Calu3 (cell line): ENCODE measurements at regions not wholly inside any gene's neighbourhood (a gene's known extent, or its start where the extent isn't known, plus 50 kb on each side); places are given as distances from the start of the nearest gene placed in this dataset.

Experiments
- BruUV-seq: library from RNA; stranded (reverse); fragments of 400-500 nt; replicated peaks from 2 replicates; lab custom pipeline; 2021; lab: Mats Ljungman, UMichigan
- CTCF ChIA-PET: fragments of 300-600 bp; sonication (Branson Sonifier 250); formaldehyde crosslinking; loops from one replicate; lab custom pipeline; 2022; ENCODE audit warnings: antibody characterized with exemption; lab: Charles Lee
- DNase-seq: peaks from one replicate; pipeline ENCODE4 v3.0.0; 2022
- H3K27ac Mint-ChIP-seq: one replicate; pipeline ENCODE4 v1.8.0; 2022; ENCODE audit warnings: mixed read lengths; ENCODE audit not compliant: unreplicated experiment
- H3K27me3 Mint-ChIP-seq: one replicate; pipeline ENCODE4 v1.8.0; 2022; ENCODE audit warnings: mixed read lengths; ENCODE audit not compliant: unreplicated experiment
- H3K36me3 Mint-ChIP-seq: one replicate; pipeline ENCODE4 v1.8.0; 2022; ENCODE audit warnings: mild to moderate bottlenecking, moderate library complexity, mixed read lengths; ENCODE audit not compliant: insufficient read depth, unreplicated experiment
- H3K4me1 Mint-ChIP-seq: one replicate; pipeline ENCODE4 v1.8.0; 2022; ENCODE audit warnings: mild to moderate bottlenecking, low read depth, mixed read lengths; ENCODE audit not compliant: unreplicated experiment
- H3K4me3 Mint-ChIP-seq: one replicate; pipeline ENCODE4 v1.8.0; 2022; ENCODE audit warnings: mild to moderate bottlenecking, low read depth, moderate library complexity, mixed read lengths; ENCODE audit not compliant: unreplicated experiment
- H3K9me3 Mint-ChIP-seq: one replicate; pipeline ENCODE4 v1.8.0; 2022; ENCODE audit warnings: low read depth, mixed read lengths; ENCODE audit not compliant: unreplicated experiment
- CTCF ChIP-seq: fragments of 200-600 bp; IDR thresholded peaks from one replicate; pipeline ENCODE4 v1.8.0; 2022; ENCODE audit warnings: antibody characterized with exemption; ENCODE audit not compliant: unreplicated experiment
- intact Hi-C: fragments of 100-400 bp; cut with micrococcal nuclease; formaldehyde crosslinking; loops from one replicate; pipeline ENCODE4 v1.10.0; 2022; ENCODE audit not compliant: unreplicated experiment

GRCh38 chr14:54169254-54169924 lies 212.8 kb upstream of the BMP4 start:
- TF ChIP-seq CTCF: no peak
- CTCF ChIA-PET: interaction anchor here (1.6 kb wide), 1 partner anchor 160 kb away, joined by 4 read pairs; no protein-coding TSS in a partner anchor
- intact Hi-C loops: loop anchor here (2.0 kb wide), 1 partner anchor 213 kb away; the partner anchor contains the start of gene BMP4

GRCh38 chr14:54170301-54170700 lies 213.7 kb upstream of the BMP4 start:
- Mint-ChIP-seq H3K4me1 (peaks cover 35% of the 10 kb centered on the region), H3K36me3 (no peaks in the 10 kb centered on the region), H3K27me3 (no peaks in the 10 kb centered on the region), H3K4me3 (no peak overlapping the region), H3K9me3 (no peaks in the 10 kb centered on the region), H3K27ac (peak overlapping the region; percentile 31)
- CTCF ChIA-PET: interaction anchor here (1.6 kb wide), 1 partner anchor 159 kb away, joined by 4 read pairs; no protein-coding TSS in a partner anchor
- no peak for DNase-seq
- TF ChIP-seq CTCF: no peak
- intact Hi-C loops: loop anchor here (10.0 kb wide), 1 partner anchor 326 kb away; no protein-coding TSS in a partner anchor
- BruUV-seq: no TSS peak

More at GRCh38 chr14:54169254-54169924, 212.8 kb upstream of the BMP4 start:
- Mint-ChIP-seq H3K4me3 (no peak overlapping the region), H3K4me1 (peaks cover 32% of the 10 kb centered on the region), H3K36me3 (no peaks in the 10 kb centered on the region), H3K27me3 (no peaks in the 10 kb centered on the region), H3K9me3 (no peaks in the 10 kb centered on the region), H3K27ac (peak overlapping the region; percentile 31)
- no TSS peak for BruUV-seq
- peak; percentile 50 for DNase-seq

GRCh38 chr14:54172114-54172513 lies 215.5 kb upstream of the BMP4 start:
- Mint-ChIP-seq H3K9me3 (no peaks in the 10 kb centered on the region), H3K4me1 (peaks cover 39% of the 10 kb centered on the region), H3K4me3 (no peak overlapping the region), H3K27ac (no peak overlapping the region), H3K36me3 (no peaks in the 10 kb centered on the region), H3K27me3 (no peaks in the 10 kb centered on the region)
- BruUV-seq: no TSS peak
- intact Hi-C loops: loop anchor here (10.0 kb wide), 1 partner anchor 327 kb away; no protein-coding TSS in a partner anchor
- CTCF ChIA-PET: no interaction called here
- no peak for DNase-seq
- TF ChIP-seq CTCF: no peak

- no peaks in the 10 kb centered on the region for H3K36me3 Mint-ChIP-seq
- peaks cover 42% of the 10 kb centered on the region for H3K4me1 Mint-ChIP-seq
- DNase-seq: no peak
- H3K9me3 Mint-ChIP-seq: no peaks in the 10 kb centered on the region
- no peak for TF ChIP-seq CTCF
- H3K4me3 Mint-ChIP-seq: no peak overlapping the region
- H3K27me3 Mint-ChIP-seq: no peaks in the 10 kb centered on the region
- CTCF ChIA-PET: no interaction called here
- H3K27ac Mint-ChIP-seq: no peak overlapping the region
- intact Hi-C loops: loop anchor here (10.0 kb wide), 1 partner anchor 328 kb away; no protein-coding TSS in a partner anchor
- BruUV-seq: no TSS peak
These were observed 215.9 kb upstream of the BMP4 start for GRCh38 chr14:54172562-54172961.
